ENCODE measurements at regions not wholly inside any gene's neighbourhood (a gene's known extent, or its start where the extent isn't known, plus 50 kb on each side); places are given as distances from the start of the nearest gene placed in this dataset.

- TF ChIP-seq RAD21 (IDR thresholded peaks at IDR 0.05; ENCODE audit: low read length) (peak; percentile 58), PBX3 (IDR thresholded peaks at IDR 0.05) (no peak), YY1 (IDR thresholded peaks at IDR 0.05; ENCODE audit: low read depth) (no peak), NRF1 (IDR thresholded peaks at IDR 0.05; ENCODE audit: low read depth, low read length) (no peak), ZBTB33 (IDR thresholded peaks at IDR 0.05; ENCODE audit: borderline replicate concordance, low read depth) (no peak), EP300 (IDR thresholded peaks at IDR 0.05; ENCODE audit: borderline replicate concordance in 1 of 2, low read depth in 1 of 2, low read length in 1 of 2) (no peak), GABPA (IDR thresholded peaks at IDR 0.05; ENCODE audit: low read depth) (no peak), TAF1 (IDR thresholded peaks at IDR 0.05; ENCODE audit: borderline replicate concordance, low read depth, low read length) (no peak)
These were observed 75.2 kb downstream of the DHCR7 start for GRCh38 chr11:71372693-71373657.

Measured in SK-N-SH (cell line).